CD4-positive, alpha-beta T cell treated with Interleukin-10 for 1 hour (primary cell): ENCODE measurements at regions not wholly inside any gene's neighbourhood (a gene's known extent, or its start where the extent isn't known, plus 50 kb on each side); places are given as distances from the start of the nearest gene placed in this dataset.

Experiments used
- DNase-seq: peaks from one replicate; pipeline ENCODE4 v3.0.0-alpha.2; 2020

DNA sequence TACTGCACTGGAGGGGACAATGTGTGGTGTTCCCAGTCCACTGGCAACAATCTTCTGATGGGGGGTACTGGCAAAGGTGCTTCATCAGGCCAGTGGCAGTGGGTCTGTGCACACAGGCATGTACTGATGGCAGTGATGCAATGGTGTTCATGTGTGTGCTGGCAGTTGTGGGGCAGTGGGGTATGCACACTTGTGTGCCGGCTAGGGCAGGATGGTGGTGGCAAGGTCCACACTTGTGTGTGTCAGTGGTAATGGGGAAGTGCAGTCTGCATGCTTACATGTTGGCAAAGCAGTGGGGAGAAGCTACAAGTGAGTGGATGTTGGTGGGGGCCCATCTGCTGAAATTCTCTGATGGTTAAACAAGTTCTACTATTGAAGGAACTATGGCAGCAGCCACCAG lies 504.6 kb upstream of the ZNF462 start:
- no peak for DNase-seq

DNA sequence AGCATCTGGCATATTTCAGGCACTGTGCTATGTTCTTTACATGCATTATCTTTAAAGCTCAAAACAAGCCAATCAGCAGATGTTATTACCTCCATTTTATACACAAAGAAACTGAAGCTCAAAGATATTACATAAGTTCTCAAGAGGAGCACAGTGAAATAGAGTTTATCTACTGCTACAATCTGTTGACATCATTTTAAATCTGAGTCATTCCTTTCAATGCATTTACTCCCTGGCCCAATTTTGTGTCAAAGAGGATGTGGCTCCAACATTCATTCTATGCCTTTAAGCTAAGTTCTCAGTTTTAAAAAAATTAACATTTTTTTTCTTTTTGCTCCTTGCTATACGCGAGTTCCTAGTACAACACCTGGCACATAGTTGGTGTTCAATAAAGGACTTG lies 486.3 kb upstream of the ZNF462 start:
- no peak for DNase-seq

GRCh38 chr9:106383072-106383471 lies 479.9 kb upstream of the ZNF462 start:
- no peak for DNase-seq

DNA sequence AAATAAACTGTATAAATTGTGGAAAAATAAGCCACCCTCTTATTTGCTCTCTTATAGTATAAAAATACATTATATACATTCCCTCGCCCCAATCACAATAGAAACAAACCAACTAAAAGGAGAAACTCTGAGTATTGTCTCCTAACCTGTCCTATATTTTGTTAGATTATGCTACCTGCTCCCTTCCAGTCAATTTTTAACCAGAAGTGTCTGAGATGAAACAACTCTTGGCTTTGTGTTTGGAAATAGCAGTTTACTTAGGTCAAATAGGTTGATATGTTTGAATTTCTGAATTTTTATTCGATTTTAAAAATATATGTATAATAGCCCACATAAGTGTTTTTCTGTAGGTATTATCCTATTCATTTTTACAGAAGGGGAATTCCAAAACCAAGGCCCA lies 475.0 kb upstream of the ZNF462 start:
- DNase-seq, result no peak

DNA sequence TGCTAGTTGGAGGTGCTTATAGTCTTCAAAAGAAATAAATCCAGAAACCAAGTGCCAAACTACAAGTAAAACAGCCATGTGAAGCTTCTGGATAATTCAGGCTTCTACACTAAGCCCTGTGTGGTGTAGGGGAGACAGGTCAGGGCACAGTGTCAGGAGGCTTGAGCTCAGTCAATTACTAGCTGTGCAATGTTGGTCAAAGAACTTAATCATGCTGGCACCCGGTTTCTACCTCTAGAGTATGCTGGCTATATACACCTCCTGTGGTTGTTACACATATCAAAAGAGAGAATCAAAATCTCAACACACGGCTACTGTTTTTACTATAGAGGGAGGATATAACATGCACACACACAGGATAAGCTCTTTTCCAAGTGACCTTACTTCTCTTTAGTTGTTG lies 469.7 kb upstream of the ZNF462 start:
- no peak for DNase-seq

GRCh38 chr9:106400170-106400569 lies 462.8 kb upstream of the ZNF462 start:
- no peak for DNase-seq

GRCh38 chr9:106400950-106401349 lies 462.0 kb upstream of the ZNF462 start:
- no peak for DNase-seq

GRCh38 chr9:106403081-106403480 lies 459.9 kb upstream of the ZNF462 start:
- no peak for DNase-seq

GRCh38 chr9:106404137-106404536 lies 458.8 kb upstream of the ZNF462 start:
- no peak for DNase-seq

DNA sequence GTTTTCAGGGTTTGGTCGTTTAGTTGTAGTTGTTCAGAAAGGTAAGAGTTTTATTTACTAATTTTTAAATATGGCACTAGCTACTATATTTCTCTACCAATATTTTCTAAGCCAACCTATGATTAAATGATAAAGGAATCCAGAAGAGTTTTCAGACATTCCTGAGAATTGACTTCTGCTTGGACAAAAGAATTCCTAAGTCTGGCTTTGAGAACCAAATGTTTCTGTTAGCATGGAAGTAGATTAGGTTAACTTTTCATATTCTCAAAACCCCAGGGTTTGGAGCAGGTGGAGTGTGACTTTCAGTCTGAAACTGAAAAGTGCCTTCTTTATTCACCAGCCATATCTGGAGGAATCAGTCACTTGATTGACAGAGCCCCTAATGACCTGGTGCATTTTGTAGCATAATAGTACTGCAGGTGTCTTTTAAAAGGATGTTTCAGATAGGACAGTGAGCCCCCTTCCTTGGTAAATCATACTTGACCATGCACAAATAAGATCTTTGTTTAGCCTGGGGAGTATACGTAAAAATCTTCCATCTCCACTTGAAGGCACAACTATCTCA lies 457.0 kb upstream of the ZNF462 start:
- no peak for DNase-seq

DNA sequence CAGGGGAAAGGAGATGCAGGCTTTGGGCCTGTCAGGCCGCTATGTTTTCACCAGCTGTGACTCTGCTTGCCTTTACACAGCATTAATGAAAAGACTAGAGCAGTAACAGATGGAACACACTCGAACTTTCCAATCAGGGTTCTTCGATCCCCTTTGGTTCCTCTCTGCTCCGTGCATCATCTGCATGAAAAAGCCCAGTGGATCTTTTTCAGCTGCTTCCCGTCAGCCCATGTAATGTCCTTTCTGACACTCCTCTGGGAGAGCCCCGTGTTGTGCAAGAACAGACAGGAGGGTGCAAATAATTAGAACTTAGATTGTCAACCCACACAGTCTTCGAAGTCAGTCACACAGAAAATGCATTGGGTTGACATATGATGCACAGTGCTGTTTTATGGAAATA lies 448.9 kb upstream of the ZNF462 start:
- no peak for DNase-seq

DNA sequence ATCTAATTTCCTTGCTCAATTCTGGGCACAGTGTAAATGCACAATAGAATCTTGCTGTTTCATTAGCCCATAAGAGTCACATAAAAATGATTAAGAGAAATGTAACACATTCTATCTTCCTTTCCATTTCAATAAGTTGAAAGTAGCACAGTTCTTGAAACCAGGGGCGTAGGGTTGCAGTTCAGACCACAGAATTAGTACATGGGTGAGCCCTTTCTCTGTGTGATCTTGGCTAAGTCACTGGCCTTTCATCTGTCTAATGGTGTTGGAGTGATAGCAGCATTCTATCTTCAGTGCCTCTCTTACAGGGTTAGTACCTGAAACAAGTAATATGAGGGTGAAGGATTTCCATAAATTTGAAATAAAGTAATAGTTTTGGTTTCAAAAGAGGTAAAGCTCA lies 445.3 kb upstream of the ZNF462 start:
- no peak for DNase-seq

- DNase-seq, result no peak
These were observed 443.1 kb upstream of the ZNF462 start for GRCh38 chr9:106419829-106420228.

- no peak for DNase-seq
These were observed 442.4 kb upstream of the ZNF462 start for GRCh38 chr9:106420511-106420944.

DNA sequence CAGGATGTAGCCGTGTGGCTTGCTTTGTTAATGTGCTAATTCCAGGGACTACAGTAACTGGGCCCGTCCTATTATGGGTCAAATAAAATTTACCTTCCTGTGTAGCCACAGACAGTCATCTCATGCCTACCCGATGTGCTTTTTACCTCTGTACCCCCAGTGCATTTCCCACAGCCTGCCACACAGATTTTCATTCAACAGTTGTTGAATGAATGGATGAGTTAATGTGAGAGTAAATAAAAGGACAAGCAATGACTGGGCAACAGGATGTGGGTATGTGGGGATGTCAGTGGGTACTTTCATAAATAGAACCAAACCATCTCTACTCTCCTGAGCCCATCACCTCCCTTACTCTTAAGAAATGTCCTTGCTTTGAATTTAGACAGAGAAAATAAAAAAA lies 441.2 kb upstream of the ZNF462 start:
- no peak for DNase-seq

- no peak for DNase-seq
These were observed 439.4 kb upstream of the ZNF462 start for GRCh38 chr9:106423575-106423974.

GRCh38 chr9:106432631-106433030 lies 430.3 kb upstream of the ZNF462 start:
- DNase-seq, result no peak

DNA sequence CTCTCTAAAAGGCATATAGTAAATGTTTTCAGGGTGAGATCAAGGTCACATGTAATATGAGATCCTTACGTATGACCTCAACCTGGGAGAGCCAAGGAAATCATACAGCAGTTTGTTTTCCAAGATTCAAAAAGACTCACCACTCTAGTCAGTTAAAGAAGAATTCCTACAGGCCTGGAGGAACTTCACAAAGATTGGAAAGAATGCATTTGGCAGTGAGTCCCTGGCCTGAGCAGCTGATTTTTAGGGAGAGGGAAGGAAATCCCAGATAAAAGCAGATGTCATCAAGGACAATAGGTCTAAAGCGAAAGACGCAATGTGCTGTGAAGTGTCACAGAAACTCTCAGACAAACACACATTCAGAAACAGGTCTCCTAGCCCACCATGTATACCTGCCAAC lies 424.0 kb upstream of the ZNF462 start:
- no peak for DNase-seq

GRCh38 chr9:106441283-106441682 lies 421.7 kb upstream of the ZNF462 start:
- DNase-seq, result no peak

DNA sequence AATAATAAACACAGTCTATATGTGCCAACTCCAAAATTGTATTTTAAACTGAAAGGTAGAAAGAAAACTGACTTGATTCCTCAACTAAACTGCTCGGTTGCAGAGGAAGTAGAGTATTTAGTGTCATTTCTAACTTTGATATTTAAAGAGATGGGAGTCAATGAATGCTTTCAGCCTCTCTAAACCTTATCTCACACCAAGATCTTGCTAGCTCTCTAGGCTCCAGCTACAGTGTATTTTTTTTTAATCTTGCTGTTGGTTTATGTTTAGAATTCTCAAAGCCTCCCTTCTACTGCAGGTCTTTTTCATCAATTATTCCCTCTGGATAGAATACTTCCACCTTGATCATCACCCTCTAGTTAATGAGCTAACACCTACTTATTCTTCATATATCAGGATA lies 419.4 kb upstream of the ZNF462 start:
- DNase-seq, result no peak

GRCh38 chr9:106445107-106445506 lies 417.9 kb upstream of the ZNF462 start:
- DNase-seq, result no peak

DNA sequence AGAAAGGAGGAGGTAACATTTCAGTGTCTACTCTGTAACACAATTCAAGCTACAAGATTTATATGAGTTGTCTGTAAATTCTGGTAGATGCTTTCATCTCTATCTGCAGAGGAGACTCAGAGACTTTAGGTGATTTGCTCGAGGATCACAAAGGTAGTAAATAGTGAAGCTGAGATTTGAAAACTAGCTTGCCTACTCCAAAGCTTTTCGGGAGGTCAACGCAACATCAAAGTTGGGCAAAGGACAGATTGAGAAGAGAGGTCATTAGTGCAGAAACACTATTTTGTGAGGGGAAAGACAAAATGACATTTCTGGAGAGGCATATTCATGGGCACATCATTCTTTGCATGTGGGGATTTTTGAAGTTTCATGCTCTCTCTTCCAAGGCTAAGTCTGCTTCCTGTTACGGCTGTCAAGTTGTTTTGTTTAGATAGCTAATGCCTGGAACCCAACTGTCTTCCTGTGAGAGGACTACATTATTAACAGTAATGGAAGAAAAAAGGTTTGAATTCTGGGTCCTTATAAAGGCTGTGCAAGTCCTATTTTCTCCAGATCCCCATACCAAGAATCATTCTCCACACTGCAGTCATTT lies 413.5 kb upstream of the ZNF462 start:
- DNase-seq, result no peak

DNA sequence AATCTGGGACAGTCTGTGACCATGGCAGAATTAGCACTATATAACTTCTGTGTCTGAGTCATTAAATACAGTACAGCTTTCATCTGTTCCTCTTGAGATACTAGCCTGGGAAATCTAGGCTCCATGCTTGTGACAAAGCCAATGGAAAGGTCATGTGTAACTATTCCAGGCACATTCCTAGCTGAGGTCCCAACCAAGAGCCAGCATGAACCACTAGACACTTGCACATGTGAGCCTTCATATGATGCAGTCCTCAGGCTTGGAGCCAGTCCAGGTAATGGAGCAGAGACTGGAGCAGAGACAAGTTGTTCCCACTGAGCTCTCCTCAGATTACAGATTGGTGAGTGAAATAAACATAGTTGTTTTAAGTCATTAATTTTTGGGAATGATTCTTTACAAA lies 412.4 kb upstream of the ZNF462 start:
- no peak for DNase-seq

DNA sequence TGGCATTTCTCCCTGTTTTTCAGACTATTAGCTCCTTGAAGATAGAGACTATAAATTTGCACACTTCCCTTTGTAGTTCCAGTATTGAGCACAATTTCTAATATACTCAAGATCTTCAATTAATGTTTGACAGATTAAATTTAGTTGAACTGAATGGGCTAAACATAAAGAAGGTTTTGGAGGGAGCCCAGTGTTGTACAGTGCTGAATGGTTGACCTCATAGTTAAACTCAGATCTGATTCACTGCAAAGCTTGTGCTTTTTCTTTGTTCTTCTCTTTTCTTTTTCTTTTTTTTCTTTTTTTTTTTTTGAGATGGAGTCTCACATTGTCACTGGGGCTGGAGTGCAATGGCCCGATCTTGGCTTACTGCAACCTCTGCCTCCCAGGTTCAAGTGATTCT lies 411.7 kb upstream of the ZNF462 start:
- no peak for DNase-seq

- no peak for DNase-seq
These were observed 406.4 kb upstream of the ZNF462 start for GRCh38 chr9:106456581-106456980.
